K562 (cell line): ENCODE measurements at regions not wholly inside any gene's neighbourhood (a gene's known extent, or its start where the extent isn't known, plus 50 kb on each side); places are given as distances from the start of the nearest gene placed in this dataset.

Experiments
- ATAC-seq: fragments of 200-7000 bp; cut with Tn5 transposase; 3 replicates; pipeline ENCODE4 v1.9.1; 2020; ENCODE audit warnings: moderate library complexity
- BruUV-seq: library from RNA; stranded (reverse); fragments of 400-500 nt; replicated peaks from 2 replicates; lab custom pipeline; 2021; lab: Mats Ljungman, UMichigan
- CTCF ChIA-PET: fragments of 300-600 bp; formaldehyde crosslinking; extraction: SDS; loops from one replicate; lab custom pipeline; 2021; ENCODE audit warnings: low intra/inter-chr PET ratio; lab: Yijun Ruan, JAX
- POLR2A ChIA-PET: fragments of 300-600, 350-650 bp; sonication (Branson Sonifier 250); formaldehyde crosslinking; extraction: SDS; loops from one replicate; lab custom pipeline; 2021; ENCODE audit warnings: antibody characterized with exemption, inconsistent platforms; lab: Yijun Ruan, JAX
- DNase-seq, 4 experiments: peaks; one replicate each; pipeline versions ENCODE4 v3.0.0 to v3.0.0-alpha.2; 2011 to 2018; ENCODE audit warnings: low spot score in 3 of 4, mixed read lengths in 3 of 4; ENCODE audit errors: extremely low read depth in 1 of 4
- FAIRE-seq: peaks from 2 replicates; lab custom pipeline; 2011; peaks lifted over from hg19 to GRCh38; lab: Jason Lieb, UNC
- H2AFZ ChIP-seq: 2 replicates; pipeline ENCODE4 v1.6.0; 2011; ENCODE audit warnings: low read depth, low read length, control low read depth, inconsistent platforms
- H3K27ac ChIP-seq: fragments of 200-600 bp; 3 replicates; pipeline ENCODE4 v1.8.0; 2011; ENCODE audit warnings: low read depth, mild to moderate bottlenecking, control low read depth, inconsistent platforms, low read length, moderate library complexity, mixed read lengths; ENCODE audit errors: extremely low read depth
- H3K27me3 ChIP-seq, 2 experiments: fragments of 300-600 bp in 1 of 2; 2 replicates in 1 of 2; 3 replicates in 1 of 2; pipeline versions ENCODE4 v1.6.0 to v1.8.0; 2011; ENCODE audit warnings: inconsistent platforms in 2 of 2, low read length in 2 of 2, mild to moderate bottlenecking in 1 of 2, mixed read lengths in 1 of 2, moderate library complexity in 1 of 2; ENCODE audit not compliant: control insufficient read depth in 2 of 2, insufficient read depth in 2 of 2
- H3K36me3 ChIP-seq: fragments of 300-600 bp; 3 replicates; pipeline ENCODE4 v1.8.0; 2011; ENCODE audit warnings: mild to moderate bottlenecking, low read length, inconsistent platforms; ENCODE audit not compliant: control insufficient read depth, insufficient read depth
- H3K4me1 ChIP-seq, 2 experiments: fragments of 200-600 bp in 1 of 2; replicated peaks in 1 of 2; 2 replicates in 1 of 2; 3 replicates in 1 of 2; pipeline versions ENCODE4 v1.5.1 to v1.8.0; 2011; ENCODE audit warnings: inconsistent platforms in 2 of 2, low read length in 2 of 2, mild to moderate bottlenecking in 1 of 2, mixed read lengths in 1 of 2, moderate library complexity in 1 of 2; ENCODE audit not compliant: control insufficient read depth in 2 of 2, insufficient read depth in 2 of 2
- H3K4me2 ChIP-seq: 2 replicates; pipeline ENCODE4 v1.6.1; 2011; ENCODE audit warnings: low read length, control low read depth, inconsistent platforms, mixed read lengths; ENCODE audit not compliant: insufficient read depth
- H3K4me3 ChIP-seq: fragments of 200-600 bp; sonication (generic), shearing (Covaris generic); 2 replicates; pipeline ENCODE4 v1.5.1; 2016; ENCODE audit warnings: control low read depth, inconsistent platforms
- H3K79me2 ChIP-seq: fragments of 200-600 bp; 3 replicates; pipeline ENCODE4 v1.8.0; 2011; ENCODE audit warnings: low read length, inconsistent platforms; ENCODE audit not compliant: control insufficient read depth, insufficient read depth
- H3K9ac ChIP-seq, 2 experiments: 2 replicates each; pipeline versions ENCODE4 v1.6.0 to v1.6.1; 2011; ENCODE audit warnings: low read depth in 2 of 2, low read length in 2 of 2, control low read depth in 1 of 2, inconsistent platforms in 1 of 2, mild to moderate bottlenecking in 1 of 2, mixed read lengths in 1 of 2; ENCODE audit not compliant: insufficient read depth in 1 of 2
- H3K9me1 ChIP-seq: one replicate; pipeline ENCODE4 v1.6.0; 2011; ENCODE audit warnings: inconsistent platforms, mild to moderate bottlenecking, low read length, moderate library complexity; ENCODE audit not compliant: control insufficient read depth, insufficient read depth
- H3K9me3 ChIP-seq: replicated peaks from 2 replicates; pipeline ENCODE4 v1.5.1; 2011; ENCODE audit warnings: low read depth, low read length, inconsistent platforms; ENCODE audit not compliant: control insufficient read depth, insufficient read depth
- H4K20me1 ChIP-seq: replicated peaks from 2 replicates; pipeline ENCODE4 v1.6.1; 2011; ENCODE audit warnings: low read length, inconsistent platforms, mixed read lengths; ENCODE audit not compliant: control insufficient read depth, insufficient read depth
- BCLAF1 ChIP-seq, 2 experiments: fragments of 450-650 bp in 1 of 2; IDR thresholded peaks; 2 replicates each; pipeline ENCODE4 v1.6.1; 2011 to 2017; ENCODE audit warnings: low read depth in 2 of 2, antibody characterized with exemption in 1 of 2, borderline replicate concordance in 1 of 2, low read length in 1 of 2, mild to moderate bottlenecking in 1 of 2, mixed read lengths in 1 of 2; ENCODE audit not compliant: control insufficient read depth in 1 of 2
- POLR3A ChIP-seq: IDR thresholded peaks from 2 replicates; pipeline ENCODE4 v1.6.1; 2011; ENCODE audit warnings: borderline replicate concordance, mild to moderate bottlenecking, moderate library complexity; ENCODE audit not compliant: insufficient read length, insufficient read depth; ENCODE audit errors: extremely low read depth
- PTRF ChIP-seq: fragments of 450-650 bp; IDR thresholded peaks from 2 replicates; pipeline ENCODE4 v1.6.1; 2016; ENCODE audit warnings: mild to moderate bottlenecking, missing genetic modification characterization, missing compliant biosample characterization
- RFX5 ChIP-seq: IDR thresholded peaks from 2 replicates; pipeline ENCODE4 v1.6.1; 2011; ENCODE audit warnings: low read depth, mild to moderate bottlenecking, improper control_type of control experiment, low read length
- ZHX1 ChIP-seq: fragments of 150-350 bp; conservative IDR thresholded peaks from 2 replicates; pipeline ENCODE4 v1.6.1; 2014; ENCODE audit warnings: low read length
- ZNF23 ChIP-seq: fragments of 250-450 bp; sonication (Bioruptor Pico); IDR thresholded peaks from 2 replicates; pipeline ENCODE4 v1.4.0; 2020; ENCODE audit warnings: mild to moderate bottlenecking
- ZNF551 ChIP-seq: fragments of 250-450 bp; sonication (Bioruptor Pico); IDR thresholded peaks from 2 replicates; pipeline ENCODE4 v1.5.0; 2021; ENCODE audit warnings: mild to moderate bottlenecking, moderate library complexity
- ZNF740 ChIP-seq, 3 experiments: fragments of 200-800 bp in 1 of 3; sonication (Bioruptor generic) in 1 of 3; sonication (generic) in 1 of 3; formaldehyde crosslinking in 1 of 3; IDR thresholded peaks; 2 replicates each; pipeline versions ENCODE4 v1.6.1 to v1.8.0; 2016 to 2022; ENCODE audit warnings: mild to moderate bottlenecking in 2 of 3, missing compliant biosample characterization in 2 of 3, missing genetic modification characterization in 2 of 3, missing genetic modification reagents in 1 of 3
- WGBS: fragments of 100-300 bp; shearing (Covaris generic); methylation state at CpG from one replicate; pipeline ENCODE4 v1.1.6; 2016; ENCODE audit warnings: low coverage, mixed read lengths; ENCODE audit not compliant: insufficient coverage; ENCODE audit errors: missing lambda C conversion rate; 5-methylcytosine and 5-hydroxymethylcytosine counted together
- in situ Hi-C: fragments of 300-500 bp; cut with MboI; formaldehyde crosslinking; loops from 4 replicates; pipeline ENCODE4 v1.15.0; 2018; ENCODE audit warnings: inconsistent platforms, mixed read lengths
- intact Hi-C: fragments of 100-400 bp; cut with micrococcal nuclease; formaldehyde crosslinking; loops from 2 replicates; pipeline ENCODE4 v1.14.2; 2022

GRCh38 chr2:204389856-204390255 is 155.4 kb upstream of the PARD3B start:
- H3K4me1 ChIP-seq: no peaks in the 10 kb centered on the region
- in situ Hi-C loops: no loop called here
- H3K27ac ChIP-seq: no peak overlapping the region
- no peak overlapping the region for H3K4me2 ChIP-seq
- H3K9me1 ChIP-seq: no peaks in the 10 kb centered on the region
- TF ChIP-seq BCLAF1 (IDR thresholded peaks at IDR 0.05; ENCODE audit: borderline replicate concordance in 1 of 2, control insufficient read depth in 1 of 2, low read depth in 2 of 2, low read length in 1 of 2) (no peak), ZNF740 (CRISPR knock-in tag; IDR thresholded peaks at IDR 0.05) (no peak), ZNF740 (tag; IDR thresholded peaks at IDR 0.05) (no peak), RFX5 (no peak), POLR3A (no peak), ZHX1 (no peak), ZNF551 (CRISPR knock-in tag) (no peak), ZNF23 (no peak), PTRF (tag) (no peak)
- H2AFZ ChIP-seq: no peak overlapping the region
- no peak overlapping the region for H3K9ac ChIP-seq
- no peaks in the 10 kb centered on the region for H4K20me1 ChIP-seq
- DNase-seq (no peak), FAIRE-seq (no peak), ATAC-seq (no peak)
- no TSS peak for BruUV-seq
- H3K27me3 ChIP-seq: no peaks in the 10 kb centered on the region
- ChIA-PET CTCF (no interaction called here), POLR2A (no interaction called here)
- intact Hi-C loops: no loop called here
- H3K9me3 ChIP-seq: no peaks in the 10 kb centered on the region
- H3K79me2 ChIP-seq: no peaks in the 10 kb centered on the region
- 58% methylated on average over 1 of the region's 1 CpG for WGBS
- no peak overlapping the region for H3K4me3 ChIP-seq
- H3K36me3 ChIP-seq: no peaks in the 10 kb centered on the region
